Activated naive CD4-positive, alpha-beta T cell treated with anti-CD3 and anti-CD28 coated beads, Interleukin-2, amount 10 ng/mL, durations not matched to agents 7 days and 5 days (primary cell): ENCODE measurements at regions not wholly inside any gene's neighbourhood (a gene's known extent, or its start where the extent isn't known, plus 50 kb on each side); places are given as distances from the start of the nearest gene placed in this dataset.

Experiments
- CTCF ChIA-PET: fragments of 350-600 bp; sonication (Branson Sonifier 250); formaldehyde crosslinking; loops from one replicate; lab custom pipeline; 2021; ENCODE audit warnings: antibody characterized with exemption; lab: Charles Lee
- DNase-seq: peaks from one replicate; pipeline ENCODE4 v3.0.0-alpha.2; 2020
- H3K27ac Mint-ChIP-seq: one replicate; pipeline ENCODE4 v1.8.0; 2021; ENCODE audit warnings: mild to moderate bottlenecking, moderate library complexity, mixed read lengths
- H3K27me3 Mint-ChIP-seq: one replicate; pipeline ENCODE4 v1.8.0; 2021; ENCODE audit warnings: mild to moderate bottlenecking, mixed read lengths
- H3K36me3 Mint-ChIP-seq: one replicate; pipeline ENCODE4 v1.8.0; 2021; ENCODE audit warnings: mixed read lengths
- H3K4me1 Mint-ChIP-seq: one replicate; pipeline ENCODE4 v1.8.0; 2021; ENCODE audit warnings: mixed read lengths
- H3K4me3 Mint-ChIP-seq: one replicate; pipeline ENCODE4 v1.8.0; 2021; ENCODE audit warnings: mild to moderate bottlenecking, moderate library complexity, mixed read lengths
- H3K9me3 Mint-ChIP-seq: one replicate; pipeline ENCODE4 v1.8.0; 2021; ENCODE audit warnings: mixed read lengths

DNA sequence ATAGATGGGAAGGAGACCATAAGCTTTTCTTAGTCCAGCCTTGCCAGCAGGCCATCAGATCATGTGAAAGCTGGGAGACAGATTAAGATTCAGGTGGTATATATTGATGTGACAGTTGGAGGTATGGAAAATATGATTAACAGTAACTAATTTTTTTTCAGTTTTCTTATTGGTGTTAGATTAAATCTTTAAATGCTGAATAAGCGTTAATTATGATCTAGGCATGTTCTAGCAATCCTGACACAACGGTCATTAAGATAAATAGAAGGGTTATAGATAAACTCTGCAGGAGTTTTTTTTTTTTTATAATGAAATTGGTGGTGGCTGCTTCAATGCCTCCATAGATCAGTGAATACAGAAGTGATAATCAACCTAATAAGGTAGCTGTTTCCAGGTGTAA, 649.5 kb upstream of the TENM3 start:
- H3K27me3 Mint-ChIP-seq: no peaks in the 10 kb centered on the region
- no peak overlapping the region for H3K27ac Mint-ChIP-seq
- CTCF ChIA-PET: no interaction called here
- peaks cover 4% of the 10 kb centered on the region for H3K9me3 Mint-ChIP-seq
- peaks cover 2% of the 10 kb centered on the region for H3K4me1 Mint-ChIP-seq
- H3K4me3 Mint-ChIP-seq: no peak overlapping the region
- no peak for DNase-seq
- H3K36me3 Mint-ChIP-seq: no peaks in the 10 kb centered on the region

DNA sequence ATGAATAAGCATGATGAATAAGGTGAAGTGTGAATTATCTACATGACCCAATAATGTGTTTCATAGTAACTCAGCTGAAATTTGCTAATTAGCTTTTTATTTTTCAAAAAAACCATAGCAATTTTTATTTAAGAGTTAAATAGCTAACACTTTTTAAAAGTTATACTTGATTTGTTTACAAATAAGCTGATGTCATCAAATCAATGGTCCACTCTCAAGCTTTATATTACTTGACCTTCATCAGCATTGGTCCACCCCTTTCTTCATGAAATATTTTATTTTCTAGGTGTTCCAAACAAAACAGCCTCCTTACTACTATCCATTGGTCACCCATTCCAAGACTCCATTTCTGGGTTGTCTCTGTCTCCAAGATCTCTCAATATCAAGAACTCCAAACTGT, 649.0 kb upstream of the TENM3 start:
- Mint-ChIP-seq H3K36me3 (no peaks in the 10 kb centered on the region), H3K27me3 (no peaks in the 10 kb centered on the region), H3K27ac (no peak overlapping the region), H3K4me3 (no peak overlapping the region), H3K9me3 (peaks cover 4% of the 10 kb centered on the region), H3K4me1 (peaks cover 2% of the 10 kb centered on the region)
- CTCF ChIA-PET: no interaction called here
- DNase-seq: no peak

DNA sequence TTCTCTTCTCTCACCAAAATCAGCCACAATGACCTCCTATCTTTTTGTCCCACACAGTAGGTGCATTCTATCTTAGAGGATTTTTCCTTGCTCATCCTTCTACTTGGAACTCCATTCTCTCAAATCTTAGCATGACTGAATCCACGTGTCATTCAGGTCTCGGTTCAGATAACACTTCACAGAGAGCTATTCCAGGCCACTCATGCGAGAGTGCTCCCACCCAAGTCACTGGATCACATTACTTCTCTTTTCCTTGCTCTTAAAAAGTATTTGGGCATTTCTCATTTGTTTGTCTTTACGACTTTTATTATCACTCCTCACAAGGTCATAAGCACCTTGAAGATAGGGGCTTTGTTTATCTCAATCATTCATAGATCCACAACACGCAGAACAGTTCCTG, 647.5 kb upstream of the TENM3 start:
- CTCF ChIA-PET: no interaction called here
- H3K9me3 Mint-ChIP-seq: peaks cover 4% of the 10 kb centered on the region
- H3K27me3 Mint-ChIP-seq: no peaks in the 10 kb centered on the region
- DNase-seq: no peak
- no peak overlapping the region for H3K4me3 Mint-ChIP-seq
- H3K4me1 Mint-ChIP-seq: peaks cover 2% of the 10 kb centered on the region
- H3K27ac Mint-ChIP-seq: no peak overlapping the region
- no peaks in the 10 kb centered on the region for H3K36me3 Mint-ChIP-seq

- Mint-ChIP-seq H3K9me3 (peaks cover 4% of the 10 kb centered on the region), H3K27me3 (no peaks in the 10 kb centered on the region), H3K4me1 (no peaks in the 10 kb centered on the region), H3K36me3 (no peaks in the 10 kb centered on the region), H3K4me3 (no peak overlapping the region), H3K27ac (no peak overlapping the region)
- DNase-seq: no peak
- CTCF ChIA-PET: no interaction called here
Observed at GRCh38 chr4:181597766-181598165, 645.4 kb upstream of the TENM3 start.

- no peaks in the 10 kb centered on the region for H3K27me3 Mint-ChIP-seq
- no peak overlapping the region for H3K27ac Mint-ChIP-seq
Observed at GRCh38 chr4:181599134-181599533, 644.1 kb upstream of the TENM3 start.

DNA sequence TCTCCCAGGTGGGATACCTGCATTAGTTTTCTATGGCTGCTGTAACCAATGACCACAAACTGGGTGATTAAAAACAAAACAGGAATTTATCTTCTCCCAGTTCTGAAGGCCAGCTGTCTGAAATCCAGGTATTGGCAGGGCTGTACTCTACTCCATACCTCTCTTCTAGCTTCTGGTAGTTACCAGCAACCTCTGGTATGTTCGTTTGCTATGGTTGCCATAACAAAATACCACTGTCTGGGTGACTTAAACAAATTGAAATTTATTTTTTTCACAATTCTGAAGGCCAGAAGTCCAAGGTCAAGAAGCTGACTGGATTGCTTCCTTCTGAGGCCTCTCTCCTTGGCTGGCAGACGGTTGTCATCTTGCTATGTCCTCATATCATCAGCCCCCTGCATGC, 642.1 kb upstream of the TENM3 start:
- Mint-ChIP-seq H3K27me3 (no peaks in the 10 kb centered on the region), H3K27ac (no peak overlapping the region), H3K4me1 (no peaks in the 10 kb centered on the region), H3K36me3 (no peaks in the 10 kb centered on the region), H3K9me3 (no peaks in the 10 kb centered on the region), H3K4me3 (no peak overlapping the region)
- CTCF ChIA-PET: interaction anchor here (0.6 kb wide), 1 partner anchor 14 kb away, joined by 3 read pairs; no protein-coding TSS in a partner anchor
- DNase-seq: no peak

More at GRCh38 chr4:181599134-181599533, 644.1 kb upstream of the TENM3 start:
- CTCF ChIA-PET: no interaction called here
- H3K4me3 Mint-ChIP-seq: no peak overlapping the region
- peaks cover 4% of the 10 kb centered on the region for H3K9me3 Mint-ChIP-seq
- no peaks in the 10 kb centered on the region for H3K36me3 Mint-ChIP-seq
- DNase-seq: no peak
- H3K4me1 Mint-ChIP-seq: no peaks in the 10 kb centered on the region

DNA sequence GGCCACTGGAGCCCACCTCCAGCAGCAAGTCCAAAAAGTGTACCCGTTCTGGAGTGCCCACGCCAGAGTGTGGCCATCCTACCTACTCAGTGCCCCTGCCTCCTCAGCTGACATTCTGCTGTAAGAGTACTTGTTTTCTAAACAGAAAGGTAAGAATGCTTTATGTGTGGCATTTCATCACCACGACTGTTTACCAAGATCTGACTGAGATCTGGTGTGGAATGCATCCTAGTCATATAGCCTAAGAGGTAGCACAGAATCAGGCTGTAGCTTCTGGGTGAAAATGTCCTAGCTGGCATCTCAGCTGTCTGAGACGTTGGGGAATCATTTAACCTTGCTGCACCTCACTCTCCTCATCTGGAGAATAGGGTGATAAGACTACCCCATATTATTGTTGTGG, 638.7 kb upstream of the TENM3 start:
- Mint-ChIP-seq H3K4me1 (no peaks in the 10 kb centered on the region), H3K4me3 (no peak overlapping the region), H3K27ac (no peak overlapping the region), H3K9me3 (no peaks in the 10 kb centered on the region), H3K36me3 (no peaks in the 10 kb centered on the region), H3K27me3 (no peaks in the 10 kb centered on the region)
- CTCF ChIA-PET: no interaction called here
- DNase-seq: no peak

DNA sequence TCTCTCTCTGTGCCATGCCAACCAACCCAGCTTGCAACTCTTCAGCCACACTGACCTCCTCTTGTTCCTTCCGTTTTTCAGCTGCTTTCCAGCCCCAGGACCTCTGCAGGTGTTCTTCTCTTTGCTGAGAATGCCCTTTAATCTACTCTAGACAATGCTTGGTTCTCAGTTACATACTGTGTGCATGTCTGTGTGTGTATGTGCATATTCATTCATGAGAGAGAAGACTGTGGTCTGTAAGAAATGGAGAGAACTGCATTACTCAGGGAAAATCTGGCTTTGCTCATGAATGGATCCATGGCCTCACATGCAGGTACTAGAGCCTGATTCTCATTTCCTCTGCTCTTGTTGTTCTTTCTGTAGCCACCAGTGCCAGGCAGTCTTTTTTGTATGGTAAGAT, 636.9 kb upstream of the TENM3 start:
- Mint-ChIP-seq H3K27ac (no peak overlapping the region), H3K27me3 (no peaks in the 10 kb centered on the region), H3K9me3 (no peaks in the 10 kb centered on the region), H3K4me3 (no peak overlapping the region), H3K36me3 (no peaks in the 10 kb centered on the region), H3K4me1 (no peaks in the 10 kb centered on the region)
- no peak for DNase-seq
- CTCF ChIA-PET: no interaction called here

- no peaks in the 10 kb centered on the region for H3K36me3 Mint-ChIP-seq
- H3K4me1 Mint-ChIP-seq: no peaks in the 10 kb centered on the region
- CTCF ChIA-PET: no interaction called here
- no peak overlapping the region for H3K4me3 Mint-ChIP-seq
- H3K27ac Mint-ChIP-seq: no peak overlapping the region
- no peak for DNase-seq
- no peaks in the 10 kb centered on the region for H3K9me3 Mint-ChIP-seq
- H3K27me3 Mint-ChIP-seq: no peaks in the 10 kb centered on the region
Observed at GRCh38 chr4:181608181-181608580, 635.0 kb upstream of the TENM3 start.

DNA sequence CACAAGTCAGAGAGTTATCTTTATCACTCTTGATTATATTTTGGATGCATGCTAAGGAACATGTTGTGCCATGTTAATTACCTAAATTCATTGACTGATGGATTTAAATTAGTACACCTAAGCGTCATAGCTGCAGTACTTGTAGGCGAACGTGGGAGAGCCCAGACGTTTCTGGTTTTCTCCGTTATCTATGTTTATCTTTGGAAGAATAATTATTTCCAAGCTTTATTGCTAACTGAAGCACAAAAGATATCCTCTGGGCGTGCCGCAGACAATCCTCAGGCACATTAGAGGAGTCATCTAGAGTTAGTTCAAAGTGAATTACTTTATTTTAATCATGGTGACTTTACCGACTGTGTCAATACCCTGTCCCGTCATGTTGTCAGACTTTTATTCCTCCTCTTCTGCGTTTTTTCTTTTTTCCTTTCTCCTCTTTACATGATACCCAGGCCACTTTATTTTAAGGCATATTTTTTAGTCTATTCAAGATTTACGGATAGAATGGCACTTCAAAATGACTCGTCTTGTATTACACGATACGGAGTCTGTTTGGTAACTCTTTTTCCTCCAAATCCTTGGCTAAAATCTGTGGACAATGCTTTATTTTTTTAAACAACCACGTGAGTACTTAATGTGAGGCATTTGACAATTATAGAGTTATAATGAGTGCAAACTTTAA, 632.0 kb upstream of the TENM3 start:
- H3K27me3 Mint-ChIP-seq: no peaks in the 10 kb centered on the region
- CTCF ChIA-PET: no interaction called here
- DNase-seq: no peak
- no peaks in the 10 kb centered on the region for H3K4me1 Mint-ChIP-seq
- H3K27ac Mint-ChIP-seq: no peak overlapping the region
- no peaks in the 10 kb centered on the region for H3K36me3 Mint-ChIP-seq
- no peak overlapping the region for H3K4me3 Mint-ChIP-seq
- H3K9me3 Mint-ChIP-seq: no peaks in the 10 kb centered on the region

DNA sequence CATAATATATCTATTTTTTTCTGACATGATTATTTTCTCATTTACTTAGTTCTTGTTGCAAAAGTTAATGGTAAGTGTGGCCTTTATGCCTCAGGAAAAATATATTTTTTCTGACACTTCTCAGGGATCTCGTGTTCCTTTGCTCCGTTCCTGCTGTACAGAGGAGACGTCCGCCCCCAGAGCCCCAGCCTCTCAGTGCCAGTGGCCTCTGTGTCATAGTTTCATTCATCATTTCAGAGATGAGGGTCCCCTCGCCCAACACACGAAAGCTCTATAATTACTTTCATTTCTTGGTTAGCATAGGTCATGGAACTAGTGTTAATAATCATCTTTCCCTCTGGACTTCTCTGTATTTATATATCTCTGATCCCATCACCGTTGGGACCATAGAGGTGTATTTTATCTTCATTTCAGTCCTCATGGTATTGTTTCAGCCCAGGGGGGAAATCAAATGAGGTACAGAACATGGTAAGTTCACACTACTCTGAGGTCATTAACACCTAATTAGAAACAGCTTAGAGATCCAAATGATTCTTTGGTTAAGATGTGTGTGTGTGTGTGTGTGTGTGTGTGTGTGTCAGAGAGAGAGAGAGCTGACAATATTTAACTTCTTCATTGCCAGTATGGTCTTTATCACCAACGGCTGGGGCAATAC, 631.1 kb upstream of the TENM3 start:
- no peaks in the 10 kb centered on the region for H3K9me3 Mint-ChIP-seq
- no peak overlapping the region for H3K27ac Mint-ChIP-seq

DNA sequence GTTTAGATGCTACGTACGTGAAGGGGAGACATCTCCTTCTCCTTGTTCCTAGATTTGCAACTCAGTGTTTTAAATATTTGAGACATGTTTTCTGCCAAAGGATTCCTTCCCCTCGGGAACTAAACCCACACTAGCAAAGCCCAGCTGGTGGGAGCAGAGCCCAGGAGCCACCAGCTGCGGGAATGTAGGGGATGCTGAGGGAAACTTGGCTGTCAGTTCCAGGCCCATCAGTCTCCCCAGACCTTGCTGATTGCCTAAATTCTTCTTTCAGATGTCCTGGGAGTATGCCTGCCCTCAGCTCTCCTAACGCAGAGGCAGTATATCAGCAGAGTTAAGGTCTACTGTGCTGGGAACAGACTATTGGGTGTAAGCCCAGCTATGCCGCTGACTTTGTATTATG, 630.0 kb upstream of the TENM3 start:
- CTCF ChIA-PET: no interaction called here
- Mint-ChIP-seq H3K27me3 (no peaks in the 10 kb centered on the region), H3K27ac (no peak overlapping the region), H3K4me1 (no peaks in the 10 kb centered on the region), H3K9me3 (no peaks in the 10 kb centered on the region), H3K4me3 (no peak overlapping the region), H3K36me3 (no peaks in the 10 kb centered on the region)
- no peak for DNase-seq

More for the DNA sequence above, 631.1 kb upstream of the TENM3 start:
- CTCF ChIA-PET: no interaction called here
- Mint-ChIP-seq H3K36me3 (no peaks in the 10 kb centered on the region), H3K27me3 (no peaks in the 10 kb centered on the region), H3K4me1 (no peaks in the 10 kb centered on the region), H3K4me3 (no peak overlapping the region)
- no peak for DNase-seq

DNA sequence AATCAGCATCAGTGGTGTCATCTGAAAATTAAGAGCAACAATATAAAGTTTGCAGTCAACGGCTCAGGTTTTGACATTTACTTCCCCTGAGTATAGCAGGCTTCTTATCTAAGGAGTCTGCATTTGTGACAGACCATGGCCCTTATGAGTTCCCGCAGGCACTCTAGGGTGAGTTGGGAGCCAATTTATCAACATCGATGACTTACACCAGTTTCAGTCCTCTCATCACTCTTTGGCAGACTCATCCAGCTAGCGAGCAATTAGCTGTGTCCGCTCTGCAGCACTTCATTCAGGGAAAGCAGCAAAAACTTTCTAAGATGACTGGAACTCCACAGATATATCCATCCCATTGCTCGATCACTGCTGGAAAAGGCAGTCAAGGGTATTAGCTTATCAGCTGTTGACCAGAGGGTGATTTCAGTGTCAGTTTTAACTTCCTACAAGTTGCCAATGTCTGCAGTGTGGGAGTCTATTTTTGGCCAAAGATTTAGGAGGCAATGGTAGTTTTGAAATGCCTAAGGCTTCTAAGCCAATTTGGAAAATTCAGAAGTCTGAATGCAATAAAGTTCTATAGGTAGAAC, 625.1 kb upstream of the TENM3 start:
- no peaks in the 10 kb centered on the region for H3K27me3 Mint-ChIP-seq
- no peak overlapping the region for H3K4me3 Mint-ChIP-seq
- H3K4me1 Mint-ChIP-seq: no peaks in the 10 kb centered on the region
- CTCF ChIA-PET: no interaction called here
- no peaks in the 10 kb centered on the region for H3K36me3 Mint-ChIP-seq
- no peak for DNase-seq
- no peak overlapping the region for H3K27ac Mint-ChIP-seq
- H3K9me3 Mint-ChIP-seq: peaks cover 2% of the 10 kb centered on the region

DNA sequence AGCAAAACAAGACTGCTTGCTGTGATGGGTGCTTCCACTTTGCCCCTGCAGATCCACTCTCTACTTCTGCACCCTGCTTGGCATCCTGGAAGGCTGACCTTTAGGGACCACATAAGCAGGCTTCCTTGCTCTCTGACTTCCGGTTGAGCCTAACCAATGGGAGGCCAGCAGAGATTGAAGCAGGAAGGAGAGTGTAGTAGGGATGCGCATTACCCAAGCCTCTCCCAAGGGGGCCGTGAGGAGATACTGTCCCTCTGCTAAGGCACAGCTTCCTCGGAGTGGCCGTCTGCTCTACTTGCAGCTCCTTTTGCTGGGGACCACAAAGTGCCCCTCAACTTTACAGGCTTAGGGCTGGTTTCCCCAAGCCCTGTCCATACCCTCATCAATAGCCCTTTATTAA, 624.3 kb upstream of the TENM3 start:
- no peak overlapping the region for H3K4me3 Mint-ChIP-seq
- DNase-seq: no peak
- H3K9me3 Mint-ChIP-seq: peaks cover 2% of the 10 kb centered on the region
- no peaks in the 10 kb centered on the region for H3K27me3 Mint-ChIP-seq
- CTCF ChIA-PET: no interaction called here
- H3K36me3 Mint-ChIP-seq: no peaks in the 10 kb centered on the region
- no peak overlapping the region for H3K27ac Mint-ChIP-seq
- no peaks in the 10 kb centered on the region for H3K4me1 Mint-ChIP-seq

- peaks cover 2% of the 10 kb centered on the region for H3K9me3 Mint-ChIP-seq
- no peaks in the 10 kb centered on the region for H3K4me1 Mint-ChIP-seq
- no peak overlapping the region for H3K4me3 Mint-ChIP-seq
- H3K27ac Mint-ChIP-seq: no peak overlapping the region
- H3K27me3 Mint-ChIP-seq: no peaks in the 10 kb centered on the region
- H3K36me3 Mint-ChIP-seq: no peaks in the 10 kb centered on the region
- CTCF ChIA-PET: no interaction called here
- DNase-seq: no peak
Observed at GRCh38 chr4:181619651-181620050, 623.6 kb upstream of the TENM3 start.
